ENCODE measurements at regions not wholly inside any gene's neighbourhood (a gene's known extent, or its start where the extent isn't known, plus 50 kb on each side); places are given as distances from the start of the nearest gene placed in this dataset.

DNA sequence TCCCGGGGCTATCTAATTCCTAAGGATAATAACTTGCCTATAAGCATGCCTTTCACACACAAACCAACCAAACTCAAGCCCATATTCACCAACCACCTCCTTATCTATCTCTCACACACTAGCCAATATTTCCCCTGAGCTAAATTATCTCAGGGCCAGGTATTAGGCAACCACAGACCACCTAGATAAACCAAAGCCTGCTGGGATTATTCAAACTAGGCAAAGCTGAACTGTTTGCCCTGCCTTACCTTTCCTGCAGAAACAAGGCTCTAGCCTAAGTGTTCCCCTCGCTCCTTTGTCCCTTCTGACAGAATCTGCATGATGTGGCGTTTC, 114.7 kb upstream of the EEA1 start:
- TF ChIP-seq, protein P1, sequence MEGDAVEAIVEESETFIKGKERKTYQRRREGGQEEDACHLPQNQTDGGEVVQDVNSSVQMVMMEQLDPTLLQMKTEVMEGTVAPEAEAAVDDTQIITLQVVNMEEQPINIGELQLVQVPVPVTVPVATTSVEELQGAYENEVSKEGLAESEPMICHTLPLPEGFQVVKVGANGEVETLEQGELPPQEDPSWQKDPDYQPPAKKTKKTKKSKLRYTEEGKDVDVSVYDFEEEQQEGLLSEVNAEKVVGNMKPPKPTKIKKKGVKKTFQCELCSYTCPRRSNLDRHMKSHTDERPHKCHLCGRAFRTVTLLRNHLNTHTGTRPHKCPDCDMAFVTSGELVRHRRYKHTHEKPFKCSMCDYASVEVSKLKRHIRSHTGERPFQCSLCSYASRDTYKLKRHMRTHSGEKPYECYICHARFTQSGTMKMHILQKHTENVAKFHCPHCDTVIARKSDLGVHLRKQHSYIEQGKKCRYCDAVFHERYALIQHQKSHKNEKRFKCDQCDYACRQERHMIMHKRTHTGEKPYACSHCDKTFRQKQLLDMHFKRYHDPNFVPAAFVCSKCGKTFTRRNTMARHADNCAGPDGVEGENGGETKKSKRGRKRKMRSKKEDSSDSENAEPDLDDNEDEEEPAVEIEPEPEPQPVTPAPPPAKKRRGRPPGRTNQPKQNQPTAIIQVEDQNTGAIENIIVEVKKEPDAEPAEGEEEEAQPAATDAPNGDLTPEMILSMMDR (IDR thresholded peaks at IDR 0.05; ENCODE audit: extremely low read depth, missing control alignments) = no peak
- no peak for DNase-seq (ENCODE audit: low spot score)

DNA sequence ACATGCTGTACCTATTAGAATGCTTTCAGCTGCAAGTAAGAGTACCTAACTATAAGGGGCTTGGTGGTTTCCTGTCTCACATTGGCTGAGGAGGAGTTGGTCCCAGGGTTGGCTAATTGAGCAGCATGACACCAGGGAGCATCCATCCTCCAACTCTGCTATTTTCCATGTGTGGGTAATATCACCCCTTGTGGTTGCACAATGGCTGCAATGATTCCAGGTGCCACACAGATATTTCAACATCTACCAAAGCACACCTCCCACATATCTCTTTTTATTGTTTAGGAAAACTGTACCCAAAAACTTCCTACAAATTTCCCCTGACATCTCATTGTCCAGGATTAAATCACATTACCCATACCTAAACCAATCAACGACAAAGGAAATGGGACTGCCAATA, 118.0 kb upstream of the EEA1 start:
- TF ChIP-seq, protein P1 (IDR thresholded peaks at IDR 0.05; ENCODE audit: extremely low read depth, missing control alignments) = no peak
- no peak for DNase-seq (ENCODE audit: low spot score)

DNA sequence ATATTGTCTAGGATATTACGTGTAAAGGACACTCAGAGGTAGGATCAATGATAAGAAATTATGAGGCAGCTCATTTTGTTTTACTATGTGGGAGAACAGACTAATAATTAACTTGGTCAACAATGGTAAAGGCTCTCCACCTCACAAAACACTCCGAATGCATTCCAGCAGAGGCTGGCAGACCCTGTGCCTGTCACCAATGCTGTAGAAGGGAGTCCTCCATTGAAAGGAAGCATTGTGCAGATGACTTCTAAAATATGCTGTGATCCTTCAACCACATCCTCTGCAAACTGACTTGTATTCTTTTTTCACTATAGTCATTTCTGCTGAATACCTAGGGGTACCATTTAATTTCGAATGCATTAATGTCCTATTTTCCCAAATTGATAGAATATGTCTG, 119.6 kb upstream of the EEA1 start:
- no peak for DNase-seq (ENCODE audit: low spot score)
- TF ChIP-seq, protein P1 (IDR thresholded peaks at IDR 0.05; ENCODE audit: extremely low read depth, missing control alignments) = no peak

DNA sequence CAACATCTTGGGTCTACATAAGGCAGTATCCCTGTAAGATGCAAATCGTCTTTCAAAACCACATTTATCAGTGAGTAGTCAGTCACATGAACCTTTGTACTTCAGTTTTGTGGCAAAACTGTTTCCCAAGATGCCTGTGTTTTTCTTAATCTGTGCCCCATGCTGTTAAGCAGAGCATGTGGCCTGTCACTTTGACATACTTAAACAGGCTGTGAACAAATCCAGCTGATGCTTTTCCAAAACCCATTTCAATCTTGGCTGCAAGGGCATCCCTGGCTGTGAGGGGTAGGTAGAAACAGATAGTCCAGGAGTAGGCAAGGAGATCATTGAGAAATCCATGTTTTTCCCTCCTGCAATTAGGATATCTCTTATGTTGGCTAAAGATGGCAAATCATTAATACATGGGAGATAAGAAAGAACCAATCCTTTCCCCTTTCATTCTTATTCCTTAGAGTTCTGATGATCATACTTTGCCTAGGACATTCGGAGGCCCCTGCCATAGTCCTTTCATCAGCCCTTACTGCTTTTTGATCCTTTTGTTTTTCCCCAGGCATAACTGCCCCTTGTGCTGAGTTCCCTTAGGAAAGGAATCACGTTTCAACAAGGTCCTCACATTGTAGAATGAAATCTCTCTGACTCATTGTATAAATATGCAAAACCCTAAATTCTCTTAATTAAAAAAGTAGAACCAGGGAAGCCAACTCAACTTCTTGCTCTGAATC, 121.1 kb upstream of the EEA1 start:
- DNase-seq (ENCODE audit: low spot score) = no peak

DNA sequence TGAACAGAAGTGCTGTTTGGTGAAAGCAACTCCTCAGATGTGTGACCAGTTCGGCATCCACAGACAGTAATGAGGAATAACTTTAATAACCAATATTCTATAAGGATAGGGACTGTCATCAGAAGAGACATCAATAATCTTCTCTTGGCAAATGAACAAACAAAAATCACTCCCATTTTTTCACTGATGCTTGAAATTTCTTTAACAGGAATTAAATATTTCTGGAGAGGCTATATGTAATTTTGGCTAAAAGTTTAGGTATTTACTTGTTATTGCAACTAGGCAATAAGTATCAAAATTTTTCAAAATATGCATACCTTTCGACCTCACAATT, 121.6 kb upstream of the EEA1 start:
- DNase-seq (ENCODE audit: low spot score) = no peak
- TF ChIP-seq, protein P1 (IDR thresholded peaks at IDR 0.05; ENCODE audit: extremely low read depth, missing control alignments) = no peak

More for the DNA sequence above, 121.1 kb upstream of the EEA1 start:
- TF ChIP-seq, protein P1 (IDR thresholded peaks at IDR 0.05; ENCODE audit: extremely low read depth, missing control alignments) = no peak

DNA sequence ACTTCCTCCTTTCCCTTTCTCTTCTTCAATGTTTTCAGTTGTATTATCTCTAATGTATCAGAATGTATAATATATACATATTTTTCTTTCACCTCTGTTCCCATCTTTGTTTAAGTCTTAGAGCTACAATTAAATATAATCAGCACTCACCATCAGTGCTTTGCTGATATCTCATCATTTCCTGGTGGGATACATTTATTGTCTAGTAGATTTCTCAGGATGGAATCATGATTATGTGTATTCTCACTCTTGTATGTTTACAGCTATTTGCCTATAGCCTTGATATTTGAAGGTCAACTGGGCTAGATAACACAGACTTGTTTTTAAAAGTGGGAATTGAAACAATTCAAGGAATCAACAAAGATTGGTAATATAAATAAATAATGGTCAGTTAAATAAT, 124.9 kb upstream of the EEA1 start:
- no peak for DNase-seq (ENCODE audit: low spot score)
- TF ChIP-seq, protein P1 (IDR thresholded peaks at IDR 0.05; ENCODE audit: extremely low read depth, missing control alignments) = no peak

DNA sequence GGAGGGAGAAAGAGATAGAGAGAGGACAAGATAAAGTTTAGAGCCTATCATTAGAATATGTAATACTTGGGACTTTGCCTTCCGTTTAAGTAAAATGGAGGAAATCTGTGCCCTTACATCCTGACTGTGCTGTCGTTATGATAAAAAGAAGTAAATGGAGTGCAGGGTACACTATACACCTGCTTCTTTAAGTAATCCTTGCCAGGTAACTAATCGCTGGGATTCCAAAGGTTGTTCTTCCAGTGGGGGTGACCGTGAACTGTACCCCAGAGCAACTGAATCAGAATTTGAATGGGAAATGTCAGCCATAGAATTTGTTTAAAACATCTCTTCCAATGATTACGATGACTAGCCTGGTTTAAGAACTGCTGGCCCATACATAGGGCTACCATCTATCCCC, 126.1 kb upstream of the EEA1 start:
- DNase-seq (ENCODE audit: low spot score) = no peak
- TF ChIP-seq, protein P1 (IDR thresholded peaks at IDR 0.05; ENCODE audit: extremely low read depth, missing control alignments) = no peak

Data from GM20000 (cell line).